Panc1 (cell line): ENCODE measurements at regions not wholly inside any gene's neighbourhood (a gene's known extent, or its start where the extent isn't known, plus 50 kb on each side); places are given as distances from the start of the nearest gene placed in this dataset.

ENCODE experiments used
- ATAC-seq: fragments of 200-7000 bp; cut with Tn5 transposase; 2 replicates; pipeline ENCODE4 v1.9.1; 2020; ENCODE audit warnings: mild to moderate bottlenecking, moderate library complexity
- BruUV-seq: library from RNA; stranded (reverse); fragments of 400-500 nt; replicated peaks from 2 replicates; lab custom pipeline; 2021; lab: Mats Ljungman, UMichigan
- CTCF ChIA-PET: fragments of 300-600 bp; sonication (Branson Sonifier 250); formaldehyde crosslinking; loops from one replicate; lab custom pipeline; 2022; ENCODE audit warnings: antibody characterized with exemption; lab: Charles Lee
- POLR2A ChIA-PET: fragments of 300-600 bp; sonication (Branson Sonifier 250); formaldehyde crosslinking; loops from one replicate; lab custom pipeline; 2022; ENCODE audit warnings: antibody characterized with exemption; lab: Charles Lee
- DNase-seq: peaks from one replicate; pipeline ENCODE4 v3.0.0-alpha.2; 2010; ENCODE audit warnings: low read depth, low spot score
- H3K27ac ChIP-seq: 2 replicates; pipeline ENCODE4 v1.5.1; 2011; ENCODE audit warnings: mild to moderate bottlenecking, low read length, inconsistent platforms
- H3K27me3 ChIP-seq: fragments of 200-500 bp; sonication (Bioruptor generic); 2 replicates; pipeline ENCODE4 v1.6.0; 2014; ENCODE audit warnings: low read length, inconsistent platforms; ENCODE audit not compliant: control insufficient read depth, insufficient read depth
- H3K36me3 ChIP-seq: fragments of 200-500 bp; sonication (Bioruptor generic); 2 replicates; pipeline ENCODE4 v1.5.1; 2014; ENCODE audit warnings: inconsistent platforms, mild to moderate bottlenecking, low read length, moderate library complexity; ENCODE audit not compliant: control insufficient read depth, insufficient read depth
- H3K4me1 ChIP-seq: 2 replicates; pipeline ENCODE4 v1.5.1; 2011; ENCODE audit warnings: inconsistent platforms, mild to moderate bottlenecking, low read length, moderate library complexity; ENCODE audit not compliant: control insufficient read depth, insufficient read depth
- H3K4me3 ChIP-seq, 2 experiments: 2 replicates each; pipeline ENCODE4 v1.5.1; 2011 to 2012; ENCODE audit warnings: low read depth in 2 of 2, low read length in 2 of 2, mild to moderate bottlenecking in 2 of 2, inconsistent platforms in 1 of 2, moderate library complexity in 1 of 2
- H3K9me3 ChIP-seq: fragments of 200-500 bp; sonication (Bioruptor generic); 2 replicates; pipeline ENCODE4 v1.5.1; 2014; ENCODE audit warnings: low read depth, mild to moderate bottlenecking, inconsistent platforms, low read length, moderate library complexity; ENCODE audit not compliant: control insufficient read depth, insufficient read depth
- CTCF ChIP-seq: fragments of 450-650 bp; IDR thresholded peaks from 2 replicates; pipeline ENCODE4 v1.5.1; 2017; ENCODE audit warnings: mild to moderate bottlenecking
- POLR2AphosphoS5 ChIP-seq: IDR thresholded peaks from 2 replicates; pipeline ENCODE4 v1.6.1; 2012; ENCODE audit warnings: mild to moderate bottlenecking, low read depth, low read length, moderate library complexity
- REST ChIP-seq, 2 experiments: IDR thresholded peaks; 2 replicates each; pipeline ENCODE4 v1.6.1; 2011 to 2012; ENCODE audit warnings: low read depth in 2 of 2, control low read depth in 1 of 2, low read length in 1 of 2, mild to moderate bottlenecking in 1 of 2, moderate library complexity in 1 of 2; ENCODE audit not compliant: insufficient read depth in 1 of 2
- SIN3A ChIP-seq: IDR thresholded peaks from 2 replicates; pipeline ENCODE4 v1.6.1; 2012; ENCODE audit warnings: low read depth, mild to moderate bottlenecking, low read length, moderate library complexity, borderline replicate concordance; ENCODE audit not compliant: insufficient read depth
- TCF7L2 ChIP-seq: IDR thresholded peaks from 2 replicates; pipeline ENCODE4 v1.6.1; 2011; ENCODE audit warnings: mild to moderate bottlenecking, low read depth, low read length, inconsistent platforms
- in situ Hi-C: cut with HindIII; loops from 2 replicates; pipeline ENCODE4 v1.10.0; 2016; ENCODE audit warnings: low sequenced_read_pairs, low pct_unique_long_range_greater_than_20kb
- intact Hi-C: fragments of 100-400 bp; cut with micrococcal nuclease; formaldehyde crosslinking; loops from one replicate; pipeline ENCODE4 v1.10.0; 2022; ENCODE audit not compliant: unreplicated experiment

- Histone ChIP-seq H3K27me3 (no peaks in the 10 kb centered on the region), H3K36me3 (no peaks in the 10 kb centered on the region), H3K4me1 (no peaks in the 10 kb centered on the region), H3K27ac (no peak overlapping the region), H3K9me3 (no peaks in the 10 kb centered on the region), H3K4me3 (no peak overlapping the region)
- ATAC-seq (no peak), DNase-seq (no peak)
- no TSS peak for BruUV-seq
- TF ChIP-seq SIN3A (no peak), CTCF (no peak), POLR2AphosphoS5 (no peak), REST (IDR thresholded peaks at IDR 0.05; ENCODE audit: insufficient read depth in 1 of 2, low read depth in 2 of 2, low read length in 1 of 2) (no peak), TCF7L2 (no peak)
- CTCF ChIA-PET = no interaction called here
- POLR2A ChIA-PET = no interaction called here
- intact Hi-C loops (no loop called here), in situ Hi-C loops (no loop called here)
These were observed 343.9 kb upstream of the SUCLG2 start for GRCh38 chr3:67998281-67998680.

GRCh38 chr3:67995206-67995605 is 340.8 kb upstream of the SUCLG2 start:
- DNase-seq (no peak), ATAC-seq (no peak)
- intact Hi-C loops = no loop called here
- ChIA-PET POLR2A (no interaction called here), CTCF (no interaction called here)
- H3K27ac ChIP-seq = no peak overlapping the region
- TF ChIP-seq SIN3A (no peak), CTCF (no peak), POLR2AphosphoS5 (no peak), TCF7L2 (no peak), REST (IDR thresholded peaks at IDR 0.05; ENCODE audit: insufficient read depth in 1 of 2, low read depth in 2 of 2, low read length in 1 of 2) (no peak)
- H3K27me3 ChIP-seq = no peaks in the 10 kb centered on the region
- H3K36me3 ChIP-seq = no peaks in the 10 kb centered on the region
- no TSS peak for BruUV-seq
- no peaks in the 10 kb centered on the region for H3K4me1 ChIP-seq
- in situ Hi-C loops = no loop called here
- H3K4me3 ChIP-seq = no peak overlapping the region
- no peaks in the 10 kb centered on the region for H3K9me3 ChIP-seq
